PC-3 (cell line): ENCODE measurements at regions not wholly inside any gene's neighbourhood (a gene's known extent, or its start where the extent isn't known, plus 50 kb on each side); places are given as distances from the start of the nearest gene placed in this dataset.

Experiments used
- EZH2 ChIP-seq: fragments of 300-600 bp; sonication (generic); IDR thresholded peaks from one replicate; pipeline ENCODE4 v1.6.1; 2017; ENCODE audit warnings: antibody characterized with exemption, mild to moderate bottlenecking, low read length; ENCODE audit not compliant: unreplicated experiment
- EZH2phosphoT487 ChIP-seq: fragments of 300-600 bp; sonication (generic); IDR thresholded peaks from 2 replicates; pipeline ENCODE4 v1.6.1; 2018; ENCODE audit warnings: mild to moderate bottlenecking, antibody characterized with exemption, low read length, borderline replicate concordance
- TF ChIP-seq, protein P1 (sequence below): fragments of 300-600 bp; sonication (generic); conservative IDR thresholded peaks from 2 replicates; pipeline ENCODE4 v1.5.1; 2017; ENCODE audit warnings: antibody characterized with exemption, low read depth, mild to moderate bottlenecking, low read length

DNA sequence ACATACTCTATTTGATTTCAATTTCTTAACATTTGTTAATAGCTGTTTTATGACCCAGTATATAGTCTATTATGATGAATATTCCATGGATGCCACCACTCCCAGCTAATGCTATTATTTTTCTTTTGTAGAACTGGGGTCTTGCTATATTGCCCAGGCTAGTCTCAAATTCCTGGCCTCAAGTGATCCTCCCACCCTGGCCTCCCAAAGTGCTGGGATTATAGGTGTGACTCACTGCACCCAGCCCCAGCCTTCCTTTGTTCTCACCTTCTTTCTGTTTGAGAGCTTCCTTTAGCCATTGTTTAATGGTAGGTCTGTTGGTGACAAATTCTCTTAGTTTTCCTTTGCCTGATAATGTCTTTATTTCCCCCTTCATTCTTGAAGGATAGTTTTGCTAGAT, 52.9 kb upstream of the AMOTL1 start:
- TF ChIP-seq, protein P1, sequence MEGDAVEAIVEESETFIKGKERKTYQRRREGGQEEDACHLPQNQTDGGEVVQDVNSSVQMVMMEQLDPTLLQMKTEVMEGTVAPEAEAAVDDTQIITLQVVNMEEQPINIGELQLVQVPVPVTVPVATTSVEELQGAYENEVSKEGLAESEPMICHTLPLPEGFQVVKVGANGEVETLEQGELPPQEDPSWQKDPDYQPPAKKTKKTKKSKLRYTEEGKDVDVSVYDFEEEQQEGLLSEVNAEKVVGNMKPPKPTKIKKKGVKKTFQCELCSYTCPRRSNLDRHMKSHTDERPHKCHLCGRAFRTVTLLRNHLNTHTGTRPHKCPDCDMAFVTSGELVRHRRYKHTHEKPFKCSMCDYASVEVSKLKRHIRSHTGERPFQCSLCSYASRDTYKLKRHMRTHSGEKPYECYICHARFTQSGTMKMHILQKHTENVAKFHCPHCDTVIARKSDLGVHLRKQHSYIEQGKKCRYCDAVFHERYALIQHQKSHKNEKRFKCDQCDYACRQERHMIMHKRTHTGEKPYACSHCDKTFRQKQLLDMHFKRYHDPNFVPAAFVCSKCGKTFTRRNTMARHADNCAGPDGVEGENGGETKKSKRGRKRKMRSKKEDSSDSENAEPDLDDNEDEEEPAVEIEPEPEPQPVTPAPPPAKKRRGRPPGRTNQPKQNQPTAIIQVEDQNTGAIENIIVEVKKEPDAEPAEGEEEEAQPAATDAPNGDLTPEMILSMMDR = no peak
- TF ChIP-seq EZH2 (no peak), EZH2phosphoT487 (no peak)
